ENCODE measurements at regions not wholly inside any gene's neighbourhood (a gene's known extent, or its start where the extent isn't known, plus 50 kb on each side); places are given as distances from the start of the nearest gene placed in this dataset.

DNA sequence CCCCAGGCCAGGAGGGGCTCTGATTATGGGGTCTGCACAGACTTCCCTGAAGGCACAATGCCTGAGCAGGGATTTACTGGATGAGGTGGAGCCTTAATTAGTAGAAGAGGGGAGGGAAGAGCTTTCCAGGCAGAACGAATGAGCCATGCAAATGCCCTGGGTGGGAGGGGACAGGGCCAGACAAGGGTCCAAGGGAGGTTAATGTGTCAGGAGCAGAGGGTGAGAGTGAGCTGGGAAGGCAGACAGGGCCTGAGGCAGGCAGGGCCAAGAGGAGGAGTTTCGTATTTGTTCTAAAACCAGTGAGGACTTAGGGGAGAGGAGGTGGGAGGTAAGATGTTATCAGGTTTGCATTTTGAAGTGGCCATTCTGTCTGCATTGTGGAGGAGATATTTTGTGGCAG, 65.3 kb downstream of the NPY start:
- Histone ChIP-seq H3K4me1 (ENCODE audit: insufficient read depth, low read length) (no peaks in the 10 kb centered on the region), H3K4me2 (ENCODE audit: insufficient read depth, low read length) (no peak overlapping the region), H2AFZ (ENCODE audit: low read depth, low read length) (no peak overlapping the region), H3K4me3 (ENCODE audit: low read depth in 1 of 2, low read length in 2 of 2) (no peak overlapping the region), H3K9me3 (ENCODE audit: insufficient read depth, low read length, severe bottlenecking) (no peaks in the 10 kb centered on the region), H3K9ac (ENCODE audit: low read depth, low read length) (no peak overlapping the region), H3K79me2 (ENCODE audit: insufficient read depth, low read length) (no peaks in the 10 kb centered on the region), H3K27me3 (ENCODE audit: insufficient read depth, low read length, poor library complexity) (no peaks in the 10 kb centered on the region), H4K20me1 (ENCODE audit: insufficient read depth, low read length) (no peaks in the 10 kb centered on the region), H3K36me3 (ENCODE audit: insufficient read depth, low read length) (no peaks in the 10 kb centered on the region), H3K27ac (ENCODE audit: low read length) (no peak overlapping the region)
- DNase-seq: no peak
- no peak for ATAC-seq (ENCODE audit: insufficient read depth, low read depth)
- TF ChIP-seq EZH2 (IDR thresholded peaks at IDR 0.05; ENCODE audit: borderline replicate concordance, low read depth, low read length, severe bottlenecking): no peak
- TF ChIP-seq, protein P1, sequence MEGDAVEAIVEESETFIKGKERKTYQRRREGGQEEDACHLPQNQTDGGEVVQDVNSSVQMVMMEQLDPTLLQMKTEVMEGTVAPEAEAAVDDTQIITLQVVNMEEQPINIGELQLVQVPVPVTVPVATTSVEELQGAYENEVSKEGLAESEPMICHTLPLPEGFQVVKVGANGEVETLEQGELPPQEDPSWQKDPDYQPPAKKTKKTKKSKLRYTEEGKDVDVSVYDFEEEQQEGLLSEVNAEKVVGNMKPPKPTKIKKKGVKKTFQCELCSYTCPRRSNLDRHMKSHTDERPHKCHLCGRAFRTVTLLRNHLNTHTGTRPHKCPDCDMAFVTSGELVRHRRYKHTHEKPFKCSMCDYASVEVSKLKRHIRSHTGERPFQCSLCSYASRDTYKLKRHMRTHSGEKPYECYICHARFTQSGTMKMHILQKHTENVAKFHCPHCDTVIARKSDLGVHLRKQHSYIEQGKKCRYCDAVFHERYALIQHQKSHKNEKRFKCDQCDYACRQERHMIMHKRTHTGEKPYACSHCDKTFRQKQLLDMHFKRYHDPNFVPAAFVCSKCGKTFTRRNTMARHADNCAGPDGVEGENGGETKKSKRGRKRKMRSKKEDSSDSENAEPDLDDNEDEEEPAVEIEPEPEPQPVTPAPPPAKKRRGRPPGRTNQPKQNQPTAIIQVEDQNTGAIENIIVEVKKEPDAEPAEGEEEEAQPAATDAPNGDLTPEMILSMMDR (IDR thresholded peaks at IDR 0.05; ENCODE audit: borderline replicate concordance, extremely low read depth, low read length, poor library complexity, severe bottlenecking): no peak

DNA sequence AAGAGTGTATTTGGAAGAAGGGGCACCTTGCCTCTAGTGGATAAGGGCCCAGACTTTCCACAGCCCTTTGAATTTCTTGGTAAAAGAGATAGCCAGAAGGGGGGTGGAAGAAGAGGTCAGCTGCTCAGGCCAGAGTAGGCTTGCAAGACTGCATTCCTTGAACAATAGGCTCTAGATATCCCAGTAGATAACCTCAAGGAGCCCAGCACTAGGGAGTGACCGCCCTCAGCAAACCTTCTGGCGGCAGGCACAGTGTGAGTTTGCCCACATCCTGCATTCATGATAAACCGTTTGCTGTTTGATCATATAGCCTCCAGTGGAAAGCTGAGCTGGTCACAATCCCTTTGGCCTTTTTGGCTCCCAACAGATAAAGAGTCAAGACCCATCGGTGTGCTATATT, 70.5 kb downstream of the NPY start:
- Histone ChIP-seq H3K9me3 (ENCODE audit: insufficient read depth, low read length, severe bottlenecking) (no peaks in the 10 kb centered on the region), H3K4me1 (ENCODE audit: insufficient read depth, low read length) (no peaks in the 10 kb centered on the region), H3K27me3 (ENCODE audit: insufficient read depth, low read length, poor library complexity) (no peaks in the 10 kb centered on the region), H3K4me2 (ENCODE audit: insufficient read depth, low read length) (no peak overlapping the region), H3K27ac (ENCODE audit: low read length) (no peak overlapping the region), H3K4me3 (ENCODE audit: low read depth in 1 of 2, low read length in 2 of 2) (no peak overlapping the region), H4K20me1 (ENCODE audit: insufficient read depth, low read length) (no peaks in the 10 kb centered on the region), H3K79me2 (ENCODE audit: insufficient read depth, low read length) (no peaks in the 10 kb centered on the region), H3K9ac (ENCODE audit: low read depth, low read length) (no peak overlapping the region), H3K36me3 (ENCODE audit: insufficient read depth, low read length) (no peaks in the 10 kb centered on the region), H2AFZ (ENCODE audit: low read depth, low read length) (no peak overlapping the region)
- no peak for DNase-seq
- ATAC-seq (ENCODE audit: insufficient read depth, low read depth): no peak
- TF ChIP-seq, protein P1 (IDR thresholded peaks at IDR 0.05; ENCODE audit: borderline replicate concordance, extremely low read depth, low read length, poor library complexity, severe bottlenecking): no peak
- TF ChIP-seq EZH2 (IDR thresholded peaks at IDR 0.05; ENCODE audit: borderline replicate concordance, low read depth, low read length, severe bottlenecking): no peak

DNA sequence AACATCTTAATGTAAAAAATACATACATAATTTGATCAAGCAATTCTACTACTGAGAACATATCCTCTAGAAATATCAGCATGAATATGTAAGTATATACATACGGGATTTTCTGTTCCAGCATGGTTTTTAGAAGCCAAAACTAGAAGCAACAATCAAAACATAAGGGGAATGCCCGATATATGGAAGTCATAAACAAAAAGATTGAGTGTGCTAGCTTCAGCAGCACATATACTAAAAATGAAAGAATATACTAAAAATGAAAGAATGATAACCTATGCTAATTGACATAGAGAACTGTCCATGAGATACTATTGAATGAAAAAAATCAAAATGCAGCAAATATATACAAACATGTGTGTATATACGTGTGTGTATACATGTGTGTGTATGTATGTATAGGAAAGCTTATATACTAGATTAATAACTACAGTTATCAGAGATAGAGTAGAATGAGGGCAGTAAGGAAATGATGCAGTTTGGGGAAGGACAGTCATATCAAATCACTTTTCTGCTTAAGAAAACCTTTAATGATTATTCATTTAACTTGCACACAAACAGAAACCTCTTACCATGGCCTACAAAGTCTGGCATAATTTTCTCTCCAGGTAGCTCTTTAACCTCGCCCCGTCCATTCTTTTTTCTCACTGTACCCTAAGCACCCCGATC, 72.9 kb downstream of the NPY start:
- Histone ChIP-seq H3K4me1 (ENCODE audit: insufficient read depth, low read length) (no peaks in the 10 kb centered on the region), H4K20me1 (ENCODE audit: insufficient read depth, low read length) (no peaks in the 10 kb centered on the region), H3K36me3 (ENCODE audit: insufficient read depth, low read length) (no peaks in the 10 kb centered on the region), H3K27me3 (ENCODE audit: insufficient read depth, low read length, poor library complexity) (no peaks in the 10 kb centered on the region), H3K27ac (ENCODE audit: low read length) (no peak overlapping the region), H3K79me2 (ENCODE audit: insufficient read depth, low read length) (no peaks in the 10 kb centered on the region), H3K9me3 (ENCODE audit: insufficient read depth, low read length, severe bottlenecking) (no peaks in the 10 kb centered on the region), H3K4me3 (ENCODE audit: low read depth in 1 of 2, low read length in 2 of 2) (no peak overlapping the region), H2AFZ (ENCODE audit: low read depth, low read length) (no peak overlapping the region), H3K9ac (ENCODE audit: low read depth, low read length) (no peak overlapping the region), H3K4me2 (ENCODE audit: insufficient read depth, low read length) (no peak overlapping the region)
- no peak for DNase-seq
- no peak for TF ChIP-seq EZH2 (IDR thresholded peaks at IDR 0.05; ENCODE audit: borderline replicate concordance, low read depth, low read length, severe bottlenecking)
- TF ChIP-seq, protein P1 (IDR thresholded peaks at IDR 0.05; ENCODE audit: borderline replicate concordance, extremely low read depth, low read length, poor library complexity, severe bottlenecking): no peak
- ATAC-seq (ENCODE audit: insufficient read depth, low read depth): no peak

All from DND-41 (cell line).